ENCODE measurements at regions not wholly inside any gene's neighbourhood (a gene's known extent, or its start where the extent isn't known, plus 50 kb on each side); places are given as distances from the start of the nearest gene placed in this dataset.
"Not testable (repeated sequence)": the region's sequence is repeated elsewhere in the genome, so short reads cannot be mapped to it uniquely, and the experiment has no call there.

- H3K4me2 ChIP-seq = no peak overlapping the region
- no peaks in the 10 kb centered on the region for H3K9me3 ChIP-seq
- no peak overlapping the region for H3K4me3 ChIP-seq
- H3K36me3 ChIP-seq = no peaks in the 10 kb centered on the region
- no peak for TF ChIP-seq Cebpa-rat (IDR thresholded peaks at IDR 0.05)
- H3K4me1 ChIP-seq = no peaks in the 10 kb centered on the region
- H3K27me3 ChIP-seq = no peaks in the 10 kb centered on the region
- H4K20me1 ChIP-seq = no peaks in the 10 kb centered on the region
- no peak overlapping the region for H3K9ac ChIP-seq
- H3K27ac ChIP-seq = no peak overlapping the region
These were observed 136.6 kb downstream of the C12orf75 start for GRCh38 chr12:105466901-105467598.

DNA sequence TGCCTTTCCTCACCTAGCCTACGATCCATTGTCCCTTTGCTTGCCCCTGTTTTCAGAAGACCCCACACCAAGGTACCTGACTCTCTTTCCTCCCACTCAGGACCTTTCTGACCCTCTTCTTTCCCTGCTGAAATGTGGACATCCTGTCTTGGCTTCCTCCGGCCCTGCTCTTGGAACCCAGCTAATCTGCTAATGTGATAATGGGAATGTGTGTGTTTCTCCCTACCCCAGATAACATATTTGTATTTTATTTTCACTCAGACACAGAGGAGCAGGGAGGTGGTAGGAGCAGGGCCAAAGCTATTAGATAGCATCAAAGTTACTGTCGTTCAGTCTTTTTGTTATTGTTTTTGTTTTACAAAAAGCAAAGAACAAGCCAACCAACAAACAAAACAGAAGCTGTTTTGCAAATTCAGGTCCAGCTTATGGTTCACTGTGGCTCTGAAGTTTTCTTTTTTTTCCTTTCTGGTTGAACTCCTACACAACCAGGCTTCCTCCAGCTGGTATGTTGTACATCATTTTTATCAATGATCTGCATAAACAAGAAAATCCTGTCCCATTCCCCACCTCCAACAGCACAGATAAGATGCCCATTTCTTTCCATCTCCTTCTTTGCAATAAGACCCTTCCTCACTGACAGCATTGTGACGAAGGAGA is 137.3 kb downstream of the C12orf75 start:
- TF ChIP-seq Cebpa-rat (IDR thresholded peaks at IDR 0.05) = no peak
- H3K27ac ChIP-seq = no peak overlapping the region

DNA sequence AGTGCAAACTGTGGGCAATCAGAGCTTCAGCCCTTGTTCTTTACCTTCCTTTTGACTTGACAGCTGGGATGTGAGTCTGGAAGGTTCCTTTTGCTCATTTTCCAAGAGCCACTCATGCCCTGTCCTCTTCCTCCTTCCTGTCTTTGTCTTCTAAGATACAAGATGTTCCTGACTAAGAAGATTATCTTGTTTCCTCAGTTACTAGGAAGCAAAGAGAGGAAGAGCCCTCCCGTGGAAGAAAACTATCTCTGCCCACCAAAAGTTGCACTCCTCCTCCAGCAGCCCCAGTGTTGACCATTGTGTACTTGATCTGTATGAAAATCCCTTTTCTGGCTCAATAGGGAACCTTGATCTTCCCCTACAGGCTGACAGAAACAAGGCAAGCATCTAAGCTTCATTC is 138.0 kb downstream of the C12orf75 start:
- Histone ChIP-seq H4K20me1 (no peaks in the 10 kb centered on the region), H3K27ac (no peak overlapping the region), H3K9ac (no peak overlapping the region), H3K4me2 (no peak overlapping the region), H3K4me1 (no peaks in the 10 kb centered on the region), H3K27me3 (no peaks in the 10 kb centered on the region), H3K36me3 (no peaks in the 10 kb centered on the region), H3K4me3 (no peak overlapping the region), H3K9me3 (no peaks in the 10 kb centered on the region)
- no peak for TF ChIP-seq Cebpa-rat (IDR thresholded peaks at IDR 0.05)

More for the DNA sequence above, 137.3 kb downstream of the C12orf75 start:
- H4K20me1 ChIP-seq = no peaks in the 10 kb centered on the region
- no peaks in the 10 kb centered on the region for H3K4me1 ChIP-seq
- H3K36me3 ChIP-seq = no peaks in the 10 kb centered on the region
- no peak overlapping the region for H3K9ac ChIP-seq
- no peaks in the 10 kb centered on the region for H3K27me3 ChIP-seq
- no peaks in the 10 kb centered on the region for H3K9me3 ChIP-seq
- no peak overlapping the region for H3K4me3 ChIP-seq
- no peak overlapping the region for H3K4me2 ChIP-seq

- no peak for TF ChIP-seq Cebpa-rat (IDR thresholded peaks at IDR 0.05)
- H3K9ac ChIP-seq = no peak overlapping the region
- H3K27me3 ChIP-seq = no peaks in the 10 kb centered on the region
- H3K9me3 ChIP-seq = no peaks in the 10 kb centered on the region
- no peak overlapping the region for H3K4me3 ChIP-seq
- no peaks in the 10 kb centered on the region for H3K4me1 ChIP-seq
- no peak overlapping the region for H3K27ac ChIP-seq
- H3K36me3 ChIP-seq = no peaks in the 10 kb centered on the region
- H3K4me2 ChIP-seq = no peak overlapping the region
- H4K20me1 ChIP-seq = no peaks in the 10 kb centered on the region
These were observed 138.7 kb downstream of the C12orf75 start for GRCh38 chr12:105469211-105469610.

DNA sequence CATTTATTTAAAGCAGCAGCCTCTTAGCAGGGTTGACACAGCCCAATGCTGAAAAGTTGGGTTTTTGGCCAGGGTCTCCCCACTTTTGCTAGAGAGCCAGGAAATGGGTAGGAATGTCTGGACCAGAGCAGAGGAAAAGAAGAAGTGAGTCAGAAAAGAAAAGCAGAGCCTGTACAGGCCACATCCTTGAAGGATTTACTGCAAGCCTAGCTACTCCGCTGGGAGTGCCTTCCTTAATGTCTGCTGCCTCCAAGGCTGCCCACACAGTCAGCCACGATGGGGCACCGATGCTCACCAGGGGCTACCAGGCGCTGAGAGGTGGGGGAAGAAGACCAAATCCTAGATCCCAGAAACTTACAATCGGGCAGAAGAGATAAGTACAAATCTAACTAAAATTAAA is 139.2 kb downstream of the C12orf75 start:
- TF ChIP-seq Cebpa-rat (IDR thresholded peaks at IDR 0.05) = no peak
- Histone ChIP-seq H3K27me3 (no peaks in the 10 kb centered on the region), H3K9ac (no peak overlapping the region), H3K4me3 (no peak overlapping the region), H3K4me2 (no peak overlapping the region), H3K36me3 (no peaks in the 10 kb centered on the region), H4K20me1 (no peaks in the 10 kb centered on the region), H3K9me3 (no peaks in the 10 kb centered on the region), H3K27ac (no peak overlapping the region), H3K4me1 (no peaks in the 10 kb centered on the region)

- H3K4me3 ChIP-seq = no peak overlapping the region
- no peak overlapping the region for H3K27ac ChIP-seq
- H3K9ac ChIP-seq = no peak overlapping the region
- no peaks in the 10 kb centered on the region for H3K27me3 ChIP-seq
- H3K4me1 ChIP-seq = no peaks in the 10 kb centered on the region
- H4K20me1 ChIP-seq = no peaks in the 10 kb centered on the region
- TF ChIP-seq Cebpa-rat (IDR thresholded peaks at IDR 0.05) = no peak
- no peaks in the 10 kb centered on the region for H3K36me3 ChIP-seq
- H3K9me3 ChIP-seq = no peaks in the 10 kb centered on the region
- no peak overlapping the region for H3K4me2 ChIP-seq
These were observed 139.6 kb downstream of the C12orf75 start for GRCh38 chr12:105470102-105470501.

- Histone ChIP-seq H3K36me3 (no peaks in the 10 kb centered on the region), H3K9me3 (no peaks in the 10 kb centered on the region), H3K4me1 (no peaks in the 10 kb centered on the region), H3K4me3 (no peak overlapping the region), H3K4me2 (no peak overlapping the region), H3K27ac (no peak overlapping the region), H3K9ac (no peak overlapping the region), H4K20me1 (no peaks in the 10 kb centered on the region), H3K27me3 (no peaks in the 10 kb centered on the region)
- TF ChIP-seq Cebpa-rat (IDR thresholded peaks at IDR 0.05) = no peak
These were observed 140.1 kb downstream of the C12orf75 start for GRCh38 chr12:105470601-105471000.

GRCh38 chr12:105474672-105475071 is 144.2 kb downstream of the C12orf75 start:
- no peak for TF ChIP-seq Cebpa-rat (IDR thresholded peaks at IDR 0.05)
- no peak overlapping the region for H3K27ac ChIP-seq

GRCh38 chr12:105476616-105477015 is 146.1 kb downstream of the C12orf75 start:
- H3K4me3 ChIP-seq = no peak overlapping the region
- H3K27me3 ChIP-seq = no peaks in the 10 kb centered on the region
- H3K4me2 ChIP-seq = no peak overlapping the region

More at GRCh38 chr12:105474672-105475071, 144.2 kb downstream of the C12orf75 start:
- H3K4me1 ChIP-seq = no peaks in the 10 kb centered on the region
- H4K20me1 ChIP-seq = no peaks in the 10 kb centered on the region
- no peak overlapping the region for H3K4me2 ChIP-seq
- no peak overlapping the region for H3K9ac ChIP-seq
- no peak overlapping the region for H3K4me3 ChIP-seq
- H3K9me3 ChIP-seq = no peaks in the 10 kb centered on the region
- no peaks in the 10 kb centered on the region for H3K27me3 ChIP-seq
- no peaks in the 10 kb centered on the region for H3K36me3 ChIP-seq

GRCh38 chr12:105477873-105478272 is 147.4 kb downstream of the C12orf75 start:
- Histone ChIP-seq H3K36me3 (no peaks in the 10 kb centered on the region), H3K27ac (no peak overlapping the region), H3K4me1 (no peaks in the 10 kb centered on the region), H3K9ac (no peak overlapping the region), H3K27me3 (no peaks in the 10 kb centered on the region), H3K4me2 (no peak overlapping the region), H4K20me1 (no peaks in the 10 kb centered on the region), H3K4me3 (no peak overlapping the region), H3K9me3 (no peaks in the 10 kb centered on the region)
- TF ChIP-seq Cebpa-rat (IDR thresholded peaks at IDR 0.05) = no peak

More at GRCh38 chr12:105476616-105477015, 146.1 kb downstream of the C12orf75 start:
- H3K36me3 ChIP-seq = no peaks in the 10 kb centered on the region
- TF ChIP-seq Cebpa-rat (IDR thresholded peaks at IDR 0.05) = no peak
- no peak overlapping the region for H3K9ac ChIP-seq
- H3K9me3 ChIP-seq = no peaks in the 10 kb centered on the region
- no peaks in the 10 kb centered on the region for H3K4me1 ChIP-seq
- no peaks in the 10 kb centered on the region for H4K20me1 ChIP-seq
- no peak overlapping the region for H3K27ac ChIP-seq

GRCh38 chr12:105478788-105479187 is 148.3 kb downstream of the C12orf75 start:
- not testable (repeated sequence) for H3K4me1 ChIP-seq, H3K9ac ChIP-seq, H3K4me3 ChIP-seq, H4K20me1 ChIP-seq, H3K27me3 ChIP-seq, H3K9me3 ChIP-seq, H3K36me3 ChIP-seq, H3K4me2 ChIP-seq, H3K27ac ChIP-seq
